ENCODE measurements at regions not wholly inside any gene's neighbourhood (a gene's known extent, or its start where the extent isn't known, plus 50 kb on each side); places are given as distances from the start of the nearest gene placed in this dataset.

- no peak for TF ChIP-seq CTCF (conservative IDR thresholded peaks at IDR 0.05; ENCODE audit: low read depth in 2 of 2)
- TF ChIP-seq POLR2AphosphoS5 (IDR thresholded peaks at IDR 0.05; ENCODE audit: low read depth), result no peak
- TF ChIP-seq EZH2phosphoT487 (IDR thresholded peaks at IDR 0.05; ENCODE audit: unreplicated experiment), result no peak
- TF ChIP-seq REST (IDR thresholded peaks at IDR 0.05; ENCODE audit: unreplicated experiment), result no peak
- TF ChIP-seq EZH2 (IDR thresholded peaks at IDR 0.05; ENCODE audit: low read depth, unreplicated experiment), result no peak
- no peak for TF ChIP-seq ZNF114 (CRISPR knock-in tag; IDR thresholded peaks at IDR 0.05)
- no peak for TF ChIP-seq JUNB (IDR thresholded peaks at IDR 0.05; ENCODE audit: unreplicated experiment)
- TF ChIP-seq CREB1 (CRISPR knock-in tag; IDR thresholded peaks at IDR 0.05; ENCODE audit: low read depth), result no peak
- TF ChIP-seq ZNF462 (CRISPR knock-in tag; IDR thresholded peaks at IDR 0.05), result no peak
- no peak for TF ChIP-seq NANOG (IDR thresholded peaks at IDR 0.05; ENCODE audit: borderline replicate concordance)
- TF ChIP-seq STAT1 (IDR thresholded peaks at IDR 0.05; ENCODE audit: unreplicated experiment), result no peak
- no peak for TF ChIP-seq ETS1 (IDR thresholded peaks at IDR 0.05)
- no peak for TF ChIP-seq ZNF331 (CRISPR knock-in tag; IDR thresholded peaks at IDR 0.05; ENCODE audit: low read depth)
Measured at GRCh38 chr1:228546541-228547463, 59.6 kb downstream of the RNF187 start.

Data from GM23338 (cell line).